ENCODE measurements at regions not wholly inside any gene's neighbourhood (a gene's known extent, or its start where the extent isn't known, plus 50 kb on each side); places are given as distances from the start of the nearest gene placed in this dataset.

GRCh38 chr12:67509666-67510386, 138.7 kb upstream of the DYRK2 start:
- no peak overlapping the region for H2AFZ ChIP-seq (ENCODE audit: control insufficient read depth, low read depth, low read length)
- no peak overlapping the region for H3K4me3 ChIP-seq
- H3K36me3 ChIP-seq (ENCODE audit: control insufficient read depth in 2 of 2, insufficient read depth in 2 of 2, low read length in 1 of 2) = no peaks in the 10 kb centered on the region
- DNase-seq (ENCODE audit: low read depth, low spot score) = no peak
- no peak for FAIRE-seq
- BruUV-seq (replicated peaks) = no TSS peak
- no peak overlapping the region for H3K27ac ChIP-seq (ENCODE audit: control insufficient read depth, insufficient read depth)
- ChIA-PET CTCF (no interaction called here), POLR2A (no interaction called here), RAD21 (ENCODE audit: unreplicated experiment) (no interaction called here), SMC1A (ENCODE audit: uncharacterized antibody, unreplicated experiment) (no interaction called here)
- H4K20me1 ChIP-seq (ENCODE audit: control insufficient read depth, insufficient read depth) = no peaks in the 10 kb centered on the region
- no peaks in the 10 kb centered on the region for H3K4me1 ChIP-seq (ENCODE audit: control insufficient read depth, insufficient read depth, low read length)
- 72% methylated on average over 4 of the region's 4 CpGs for WGBS (ENCODE audit: insufficient coverage, insufficient replicate concordance, low lambda C conversion rate, missing lambda C conversion rate)
- ATAC-seq = no peak
- intact Hi-C loops (cut with micrococcal nuclease; ENCODE audit: unreplicated experiment) (no loop called here), in situ Hi-C loops (cut with MboI) (no loop called here)
- TF ChIP-seq RFX5 (IDR thresholded peaks at IDR 0.05; ENCODE audit: low read depth, low read length) (no peak), ZNF217 (IDR thresholded peaks at IDR 0.05) (no peak), TCF7 (IDR thresholded peaks at IDR 0.05; ENCODE audit: borderline replicate concordance) (no peak), POLR2AphosphoS2 (IDR thresholded peaks at IDR 0.05; ENCODE audit: low read depth, low read length) (no peak), SMC3 (IDR thresholded peaks at IDR 0.05; ENCODE audit: borderline replicate concordance, low read length) (no peak), TARDBP (IDR thresholded peaks at IDR 0.05; ENCODE audit: borderline replicate concordance) (no peak), EGR1 (IDR thresholded peaks at IDR 0.05; ENCODE audit: borderline replicate concordance in 1 of 2, low read depth in 2 of 2, low read length in 2 of 2) (no peak), SUZ12 (IDR thresholded peaks at IDR 0.05; ENCODE audit: unreplicated experiment) (no peak), IKZF1 (conservative IDR thresholded peaks at IDR 0.05) (no peak), EZH2 (IDR thresholded peaks at IDR 0.05; ENCODE audit: borderline replicate concordance, control insufficient read depth, low read depth, low read length) (no peak), ZNF384 (IDR thresholded peaks at IDR 0.05; ENCODE audit: borderline replicate concordance, low read depth, low read length) (no peak), FOXM1 (IDR thresholded peaks at IDR 0.05; ENCODE audit: low read depth, low read length) (no peak), YY1 (IDR thresholded peaks at IDR 0.05; ENCODE audit: low read depth, low read length) (no peak), MYB (IDR thresholded peaks at IDR 0.05; ENCODE audit: borderline replicate concordance, low read depth, low read length) (no peak)
- TF ChIP-seq, protein P1, sequence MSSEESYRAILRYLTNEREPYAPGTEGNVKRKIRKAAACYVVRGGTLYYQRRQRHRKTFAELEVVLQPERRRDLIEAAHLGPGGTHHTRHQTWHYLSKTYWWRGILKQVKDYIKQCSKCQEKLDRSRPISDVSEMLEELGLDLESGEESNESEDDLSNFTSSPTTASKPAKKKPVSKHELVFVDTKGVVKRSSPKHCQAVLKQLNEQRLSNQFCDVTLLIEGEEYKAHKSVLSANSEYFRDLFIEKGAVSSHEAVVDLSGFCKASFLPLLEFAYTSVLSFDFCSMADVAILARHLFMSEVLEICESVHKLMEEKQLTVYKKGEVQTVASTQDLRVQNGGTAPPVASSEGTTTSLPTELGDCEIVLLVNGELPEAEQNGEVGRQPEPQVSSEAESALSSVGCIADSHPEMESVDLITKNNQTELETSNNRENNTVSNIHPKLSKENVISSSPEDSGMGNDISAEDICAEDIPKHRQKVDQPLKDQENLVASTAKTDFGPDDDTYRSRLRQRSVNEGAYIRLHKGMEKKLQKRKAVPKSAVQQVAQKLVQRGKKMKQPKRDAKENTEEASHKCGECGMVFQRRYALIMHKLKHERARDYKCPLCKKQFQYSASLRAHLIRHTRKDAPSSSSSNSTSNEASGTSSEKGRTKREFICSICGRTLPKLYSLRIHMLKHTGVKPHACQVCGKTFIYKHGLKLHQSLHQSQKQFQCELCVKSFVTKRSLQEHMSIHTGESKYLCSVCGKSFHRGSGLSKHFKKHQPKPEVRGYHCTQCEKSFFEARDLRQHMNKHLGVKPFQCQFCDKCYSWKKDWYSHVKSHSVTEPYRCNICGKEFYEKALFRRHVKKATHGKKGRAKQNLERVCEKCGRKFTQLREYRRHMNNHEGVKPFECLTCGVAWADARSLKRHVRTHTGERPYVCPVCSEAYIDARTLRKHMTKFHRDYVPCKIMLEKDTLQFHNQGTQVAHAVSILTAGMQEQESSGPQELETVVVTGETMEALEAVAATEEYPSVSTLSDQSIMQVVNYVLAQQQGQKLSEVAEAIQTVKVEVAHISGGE (CRISPR knock-in tag; IDR thresholded peaks at IDR 0.05) = no peak
- TF ChIP-seq, protein P2, sequence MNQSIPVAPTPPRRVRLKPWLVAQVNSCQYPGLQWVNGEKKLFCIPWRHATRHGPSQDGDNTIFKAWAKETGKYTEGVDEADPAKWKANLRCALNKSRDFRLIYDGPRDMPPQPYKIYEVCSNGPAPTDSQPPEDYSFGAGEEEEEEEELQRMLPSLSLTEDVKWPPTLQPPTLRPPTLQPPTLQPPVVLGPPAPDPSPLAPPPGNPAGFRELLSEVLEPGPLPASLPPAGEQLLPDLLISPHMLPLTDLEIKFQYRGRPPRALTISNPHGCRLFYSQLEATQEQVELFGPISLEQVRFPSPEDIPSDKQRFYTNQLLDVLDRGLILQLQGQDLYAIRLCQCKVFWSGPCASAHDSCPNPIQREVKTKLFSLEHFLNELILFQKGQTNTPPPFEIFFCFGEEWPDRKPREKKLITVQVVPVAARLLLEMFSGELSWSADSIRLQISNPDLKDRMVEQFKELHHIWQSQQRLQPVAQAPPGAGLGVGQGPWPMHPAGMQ (IDR thresholded peaks at IDR 0.05; ENCODE audit: borderline replicate concordance) = no peak
- TF ChIP-seq, protein P3, sequence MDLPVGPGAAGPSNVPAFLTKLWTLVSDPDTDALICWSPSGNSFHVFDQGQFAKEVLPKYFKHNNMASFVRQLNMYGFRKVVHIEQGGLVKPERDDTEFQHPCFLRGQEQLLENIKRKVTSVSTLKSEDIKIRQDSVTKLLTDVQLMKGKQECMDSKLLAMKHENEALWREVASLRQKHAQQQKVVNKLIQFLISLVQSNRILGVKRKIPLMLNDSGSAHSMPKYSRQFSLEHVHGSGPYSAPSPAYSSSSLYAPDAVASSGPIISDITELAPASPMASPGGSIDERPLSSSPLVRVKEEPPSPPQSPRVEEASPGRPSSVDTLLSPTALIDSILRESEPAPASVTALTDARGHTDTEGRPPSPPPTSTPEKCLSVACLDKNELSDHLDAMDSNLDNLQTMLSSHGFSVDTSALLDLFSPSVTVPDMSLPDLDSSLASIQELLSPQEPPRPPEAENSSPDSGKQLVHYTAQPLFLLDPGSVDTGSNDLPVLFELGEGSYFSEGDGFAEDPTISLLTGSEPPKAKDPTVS (IDR thresholded peaks at IDR 0.05; ENCODE audit: low read depth, low read length) = no peak
- H3K9me3 ChIP-seq (replicated peaks; ENCODE audit: control insufficient read depth, insufficient read depth, low read length) = no peaks in the 10 kb centered on the region
- no peaks in the 10 kb centered on the region for H3K79me2 ChIP-seq (ENCODE audit: control insufficient read depth, insufficient read depth, low read length)
- H3K9ac ChIP-seq (ENCODE audit: control insufficient read depth, insufficient read depth, low read length) = no peak overlapping the region
- H3K27me3 ChIP-seq (replicated peaks in 1 of 2; ENCODE audit: control insufficient read depth in 2 of 2, insufficient read depth in 2 of 2, low read length in 1 of 2) = no peaks in the 10 kb centered on the region
- no peak overlapping the region for H3K4me2 ChIP-seq (ENCODE audit: control insufficient read depth, insufficient read depth)

All from GM12878 (cell line).